CD8-positive, alpha-beta memory T cell (primary cell): ENCODE measurements at regions not wholly inside any gene's neighbourhood (a gene's known extent, or its start where the extent isn't known, plus 50 kb on each side); places are given as distances from the start of the nearest gene placed in this dataset.

Experiments
- CTCF ChIA-PET: fragments of 350-600 bp; sonication (Branson Sonifier 250); formaldehyde crosslinking; loops from one replicate; lab custom pipeline; 2021; ENCODE audit warnings: antibody characterized with exemption; lab: Charles Lee
- POLR2A ChIA-PET: fragments of 350-600 bp; sonication (Branson Sonifier 250); formaldehyde crosslinking; loops from one replicate; lab custom pipeline; 2021; ENCODE audit warnings: antibody characterized with exemption; lab: Charles Lee
- DNase-seq, 5 donors: peaks; one replicate each; pipeline versions ENCODE4 v3.0.0 to v3.0.0-alpha.2; 2020 to 2022; ENCODE audit warnings: mixed read lengths in 1 of 5
- H3K27ac ChIP-seq: one replicate; pipeline ENCODE4 v1.7.0; 2013; ENCODE audit warnings: low read depth, mild to moderate bottlenecking, low read length, moderate library complexity
- H3K27me3 ChIP-seq: 2 replicates; pipeline ENCODE4 v1.7.0; 2013; ENCODE audit warnings: low read length, mild to moderate bottlenecking; ENCODE audit not compliant: insufficient read depth, poor library complexity, severe bottlenecking
- H3K36me3 ChIP-seq: 2 replicates; pipeline ENCODE4 v1.7.0; 2013; ENCODE audit warnings: mild to moderate bottlenecking, low read length, moderate library complexity; ENCODE audit not compliant: insufficient read depth
- H3K4me1 ChIP-seq: 2 replicates; pipeline ENCODE4 v1.7.0; 2013; ENCODE audit warnings: mild to moderate bottlenecking, low read length, moderate library complexity; ENCODE audit not compliant: insufficient read depth
- H3K4me3 ChIP-seq: 2 replicates; pipeline ENCODE4 v1.7.0; 2013; ENCODE audit warnings: mild to moderate bottlenecking, low read length
- H3K9me3 ChIP-seq: 2 replicates; pipeline ENCODE4 v1.7.0; 2013; ENCODE audit warnings: mild to moderate bottlenecking, low read length
- H3K27ac Mint-ChIP-seq, 8 donors: one replicate each; pipeline ENCODE4 v1.8.0; 2020 to 2021; ENCODE audit warnings: mixed read lengths in 8 of 8, mild to moderate bottlenecking in 6 of 8, inconsistent platforms in 3 of 8, moderate library complexity in 3 of 8
- H3K27me3 Mint-ChIP-seq, 2 donors: one replicate each; pipeline ENCODE4 v1.8.0; 2020 to 2021; ENCODE audit warnings: mixed read lengths in 2 of 2, mild to moderate bottlenecking in 1 of 2, moderate library complexity in 1 of 2
- H3K36me3 Mint-ChIP-seq, 3 donors: one replicate each; pipeline ENCODE4 v1.8.0; 2020 to 2021; ENCODE audit warnings: mixed read lengths in 3 of 3, inconsistent platforms in 1 of 3, mild to moderate bottlenecking in 1 of 3
- H3K4me1 Mint-ChIP-seq, 3 donors: one replicate each; pipeline ENCODE4 v1.8.0; 2020 to 2021; ENCODE audit warnings: mixed read lengths in 3 of 3, inconsistent platforms in 1 of 3, mild to moderate bottlenecking in 1 of 3
- H3K4me3 Mint-ChIP-seq, 7 donors: one replicate each; pipeline ENCODE4 v1.8.0; 2020 to 2021; ENCODE audit warnings: mixed read lengths in 7 of 7, mild to moderate bottlenecking in 6 of 7, moderate library complexity in 4 of 7, inconsistent platforms in 2 of 7
- H3K9me3 Mint-ChIP-seq, 5 donors: one replicate each; pipeline ENCODE4 v1.8.0; 2020 to 2022; ENCODE audit warnings: mixed read lengths in 5 of 5, mild to moderate bottlenecking in 3 of 5, moderate library complexity in 2 of 5, inconsistent platforms in 1 of 5

DNA sequence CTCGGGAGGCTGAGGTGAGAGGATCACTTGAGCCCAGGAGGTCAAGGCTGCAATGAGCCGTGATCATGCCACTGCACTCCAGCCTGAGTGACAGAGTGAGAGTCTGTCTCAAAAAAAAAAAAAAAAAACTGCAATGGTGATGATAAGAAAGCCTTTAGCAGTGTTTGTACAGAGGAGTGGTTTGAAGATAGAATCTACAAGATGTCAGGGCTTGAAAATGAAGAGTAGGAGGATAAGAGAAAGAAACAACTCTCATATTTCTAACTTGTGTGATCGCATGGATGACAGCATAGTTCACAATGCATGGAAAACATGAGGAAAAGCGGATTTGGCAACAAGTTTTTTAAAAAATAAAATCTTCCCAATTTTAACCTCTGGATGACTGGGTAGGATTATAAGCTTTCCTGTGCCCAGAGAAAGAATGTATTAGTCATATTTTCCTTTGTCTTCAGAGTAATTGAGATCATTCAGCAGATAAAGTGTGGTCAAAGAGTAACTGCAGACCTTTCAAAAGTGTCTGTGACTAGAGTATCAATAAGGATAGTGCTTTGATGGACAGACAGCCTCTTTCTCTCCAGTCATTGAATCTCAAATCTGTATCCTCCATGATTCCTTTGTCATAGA is 328.1 kb downstream of the CASP12 start:
- Histone ChIP-seq H3K4me1 (no peaks in the 10 kb centered on the region), H3K27ac (no peak overlapping the region), H3K9me3 (no peaks in the 10 kb centered on the region), H3K4me3 (no peak overlapping the region), H3K36me3 (no peaks in the 10 kb centered on the region), H3K27me3 (no peaks in the 10 kb centered on the region)
- H3K27ac Mint-ChIP-seq = no peak overlapping the region
- H3K27me3 Mint-ChIP-seq = peaks cover 0 to 5% of the 10 kb centered on the region in 2 donors
- no peaks in the 10 kb centered on the region for H3K4me1 Mint-ChIP-seq
- H3K4me3 Mint-ChIP-seq = no peak overlapping the region
- H3K9me3 Mint-ChIP-seq = peaks cover 0 to 7% (median 3%) of the 10 kb centered on the region in 5 donors
- peaks cover 0 to 5% (median 0%) of the 10 kb centered on the region in 3 donors for H3K36me3 Mint-ChIP-seq
- CTCF ChIA-PET = no interaction called here
- POLR2A ChIA-PET = no interaction called here
- DNase-seq = no peak

DNA sequence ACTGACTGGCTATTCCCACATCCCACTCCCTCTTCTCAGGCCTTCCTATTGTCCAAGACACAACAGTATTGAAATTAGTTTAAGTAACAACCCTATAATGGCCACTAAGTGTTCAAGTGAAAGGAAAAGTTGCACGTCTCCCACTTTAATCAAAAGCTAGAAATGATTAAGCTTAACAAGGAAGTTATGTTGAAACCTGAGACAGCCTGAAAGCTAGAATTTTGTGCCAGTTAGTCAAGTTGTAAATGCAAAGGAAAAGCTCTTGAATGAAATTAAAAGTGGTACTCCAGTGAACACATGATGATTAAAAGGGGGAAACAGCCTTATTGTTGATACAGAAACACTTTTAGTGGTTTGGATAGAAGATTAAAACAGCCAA is 332.7 kb downstream of the CASP12 start:
- peaks cover 0 to 5% of the 10 kb centered on the region in 2 donors for H3K27me3 Mint-ChIP-seq
- Histone ChIP-seq H3K36me3 (no peaks in the 10 kb centered on the region), H3K9me3 (no peaks in the 10 kb centered on the region), H3K4me1 (no peaks in the 10 kb centered on the region), H3K4me3 (no peak overlapping the region), H3K27ac (no peak overlapping the region), H3K27me3 (no peaks in the 10 kb centered on the region)
- no peaks in the 10 kb centered on the region for H3K36me3 Mint-ChIP-seq
- H3K9me3 Mint-ChIP-seq = peaks cover 0 to 4% (median 3%) of the 10 kb centered on the region in 5 donors
- H3K4me1 Mint-ChIP-seq = no peaks in the 10 kb centered on the region
- H3K4me3 Mint-ChIP-seq = no peak overlapping the region
- no peak overlapping the region for H3K27ac Mint-ChIP-seq
- DNase-seq = no peak
- ChIA-PET CTCF (no interaction called here), POLR2A (no interaction called here)

DNA sequence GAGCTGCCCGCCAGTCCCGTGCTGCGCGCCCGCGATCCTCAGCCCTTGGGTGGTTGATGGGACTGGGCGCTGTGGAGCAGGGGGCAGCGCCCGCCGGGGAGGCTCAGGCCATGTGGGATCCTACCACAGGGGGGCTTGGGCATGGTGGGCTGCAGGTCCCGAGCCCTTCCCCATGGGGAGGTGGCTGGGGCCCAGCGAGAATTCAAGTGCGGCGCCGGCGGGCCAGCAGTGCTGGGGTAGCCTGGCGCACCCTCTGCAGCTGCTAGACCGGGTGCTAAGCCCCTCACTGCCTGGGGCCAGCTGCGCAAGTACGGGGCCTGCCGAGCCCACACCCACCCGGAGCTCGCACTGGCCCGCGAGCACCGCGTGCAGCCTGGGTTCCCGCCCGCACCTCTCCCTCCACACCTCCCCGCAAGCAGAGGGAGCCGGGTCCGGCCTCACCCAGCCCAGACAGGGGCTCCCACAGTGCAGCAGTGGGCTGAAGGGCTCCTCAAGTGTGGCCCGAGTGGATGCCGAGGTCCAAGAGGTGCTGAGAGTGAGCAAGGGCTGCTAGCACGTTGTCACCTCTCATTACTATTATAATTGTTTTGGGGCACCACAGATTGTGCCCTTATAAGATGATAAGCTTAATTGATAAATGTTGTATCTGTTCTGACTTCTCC is 333.2 kb downstream of the CASP12 start:
- Histone ChIP-seq H3K4me3 (no peak overlapping the region), H3K36me3 (no peaks in the 10 kb centered on the region), H3K27me3 (no peaks in the 10 kb centered on the region), H3K27ac (no peak overlapping the region), H3K4me1 (no peaks in the 10 kb centered on the region), H3K9me3 (no peaks in the 10 kb centered on the region)
- Mint-ChIP-seq H3K27me3 (peaks cover 0 to 5% of the 10 kb centered on the region in 2 donors), H3K9me3 (peaks cover 0 to 4% (median 3%) of the 10 kb centered on the region in 5 donors), H3K4me1 (no peaks in the 10 kb centered on the region), H3K27ac (no peak overlapping the region), H3K4me3 (no peak overlapping the region), H3K36me3 (no peaks in the 10 kb centered on the region)
- CTCF ChIA-PET = no interaction called here
- POLR2A ChIA-PET = no interaction called here
- DNase-seq = no peak

DNA sequence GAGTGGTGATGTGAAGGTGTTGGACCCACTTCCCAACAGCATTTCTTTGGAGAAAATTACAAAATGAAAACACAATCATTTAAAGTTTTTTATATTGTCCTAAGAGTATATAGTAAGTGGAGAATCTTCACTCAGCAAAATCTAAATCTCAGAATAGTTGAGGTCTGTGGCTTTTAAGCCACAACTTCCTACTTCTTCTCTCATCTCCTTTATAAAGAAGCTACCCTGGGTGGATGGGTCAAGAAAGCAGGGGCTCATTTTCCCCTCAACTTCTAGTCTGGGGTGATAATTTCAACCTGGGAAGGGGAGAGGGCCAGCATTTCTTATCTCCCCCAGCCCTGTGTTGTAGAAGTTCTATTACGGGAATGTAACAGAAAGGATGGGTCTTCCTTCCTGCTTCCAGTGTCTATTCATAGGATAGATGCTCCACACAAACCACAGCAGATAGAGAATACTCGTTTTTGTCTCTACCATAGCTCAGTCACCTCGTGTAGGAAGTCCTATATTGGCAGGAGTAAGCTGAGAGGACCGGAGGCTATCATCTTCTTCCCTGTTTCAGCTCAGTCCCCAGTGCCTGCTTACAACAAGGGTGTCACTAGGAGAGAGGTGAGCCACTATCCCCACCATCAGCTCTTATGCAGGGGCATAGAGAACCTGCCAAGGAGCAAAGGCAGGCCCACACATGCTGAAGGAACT is 341.5 kb downstream of the CASP12 start:
- no peaks in the 10 kb centered on the region for H3K27me3 ChIP-seq
- Mint-ChIP-seq H3K27ac (no peak overlapping the region), H3K36me3 (no peaks in the 10 kb centered on the region), H3K27me3 (peaks cover 8 to 16% of the 10 kb centered on the region in 2 donors), H3K4me3 (no peak overlapping the region), H3K4me1 (peaks cover 3 to 13% (median 11%) of the 10 kb centered on the region in 3 donors), H3K9me3 (no peaks in the 10 kb centered on the region)
- no peaks in the 10 kb centered on the region for H3K4me1 ChIP-seq
- DNase-seq = no peak
- ChIA-PET CTCF (no interaction called here), POLR2A (no interaction called here)
- H3K9me3 ChIP-seq = no peaks in the 10 kb centered on the region
- H3K27ac ChIP-seq = no peak overlapping the region
- no peaks in the 10 kb centered on the region for H3K36me3 ChIP-seq
- no peak overlapping the region for H3K4me3 ChIP-seq

DNA sequence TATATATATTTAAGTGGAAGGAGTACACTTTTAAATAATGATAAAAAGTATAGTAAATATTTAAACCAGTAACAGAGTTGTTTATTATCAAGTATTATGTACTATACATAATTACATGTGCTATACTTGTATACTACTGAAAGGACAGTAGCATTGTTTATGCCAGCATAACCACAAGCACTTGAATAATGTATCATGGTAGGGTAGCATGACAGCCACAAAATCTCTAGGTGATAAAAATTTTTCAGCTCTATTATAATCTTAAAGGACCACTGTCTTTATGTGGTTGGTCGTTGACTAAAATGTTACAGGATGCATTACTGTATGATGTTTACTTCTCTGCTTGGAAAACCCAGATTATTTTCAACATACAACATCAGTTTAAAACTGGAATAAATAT is 349.2 kb downstream of the CASP12 start:
- H3K4me1 Mint-ChIP-seq = peaks cover 0 to 7% (median 5%) of the 10 kb centered on the region in 3 donors
- Histone ChIP-seq H3K4me3 (no peak overlapping the region), H3K36me3 (no peaks in the 10 kb centered on the region), H3K4me1 (no peaks in the 10 kb centered on the region), H3K27me3 (no peaks in the 10 kb centered on the region), H3K9me3 (no peaks in the 10 kb centered on the region), H3K27ac (no peak overlapping the region)
- no peak overlapping the region for H3K4me3 Mint-ChIP-seq
- POLR2A ChIA-PET = no interaction called here
- CTCF ChIA-PET = no interaction called here
- peaks cover 0 to 4% of the 10 kb centered on the region in 2 donors for H3K27me3 Mint-ChIP-seq
- no peak overlapping the region for H3K27ac Mint-ChIP-seq
- no peak for DNase-seq
- no peaks in the 10 kb centered on the region for H3K36me3 Mint-ChIP-seq
- H3K9me3 Mint-ChIP-seq = no peaks in the 10 kb centered on the region

DNA sequence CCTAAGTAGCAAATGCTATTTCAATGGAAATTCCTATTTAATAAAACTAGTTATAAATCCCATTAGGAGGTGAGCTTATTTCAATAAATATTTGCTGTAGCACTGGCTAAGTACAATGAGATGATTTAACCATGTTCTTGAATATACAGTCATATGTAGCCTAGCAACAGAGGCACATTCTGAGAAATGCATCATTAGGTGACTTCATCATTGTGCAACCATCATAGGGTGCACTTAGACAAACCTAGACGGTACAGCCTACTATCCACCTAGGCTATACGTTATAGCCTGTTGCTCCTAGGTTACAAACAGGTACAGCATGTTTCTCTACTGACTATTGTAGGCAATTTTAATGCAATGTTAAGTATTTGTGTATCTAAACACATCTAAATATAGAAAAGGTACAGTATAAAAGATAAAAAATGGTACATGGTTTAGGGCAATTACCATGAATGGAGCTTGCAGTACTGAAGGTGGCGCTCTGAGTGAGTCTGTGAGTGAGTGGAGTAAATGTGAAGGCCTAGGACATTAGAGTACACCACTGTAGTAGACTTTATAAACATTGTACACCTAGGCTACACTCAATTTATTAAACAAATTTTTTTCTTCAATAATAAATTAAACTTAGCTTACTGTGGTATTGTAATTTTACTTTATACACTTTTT is 350.1 kb downstream of the CASP12 start:
- Histone ChIP-seq H3K27me3 (no peaks in the 10 kb centered on the region), H3K4me3 (no peak overlapping the region), H3K27ac (no peak overlapping the region), H3K4me1 (no peaks in the 10 kb centered on the region), H3K9me3 (no peaks in the 10 kb centered on the region), H3K36me3 (no peaks in the 10 kb centered on the region)
- Mint-ChIP-seq H3K36me3 (no peaks in the 10 kb centered on the region), H3K27me3 (peaks cover 0 to 4% of the 10 kb centered on the region in 2 donors), H3K27ac (no peak overlapping the region), H3K4me1 (peaks cover 0 to 7% (median 5%) of the 10 kb centered on the region in 3 donors), H3K9me3 (no peaks in the 10 kb centered on the region), H3K4me3 (no peak overlapping the region)
- POLR2A ChIA-PET = no interaction called here
- no peak for DNase-seq
- CTCF ChIA-PET = no interaction called here

DNA sequence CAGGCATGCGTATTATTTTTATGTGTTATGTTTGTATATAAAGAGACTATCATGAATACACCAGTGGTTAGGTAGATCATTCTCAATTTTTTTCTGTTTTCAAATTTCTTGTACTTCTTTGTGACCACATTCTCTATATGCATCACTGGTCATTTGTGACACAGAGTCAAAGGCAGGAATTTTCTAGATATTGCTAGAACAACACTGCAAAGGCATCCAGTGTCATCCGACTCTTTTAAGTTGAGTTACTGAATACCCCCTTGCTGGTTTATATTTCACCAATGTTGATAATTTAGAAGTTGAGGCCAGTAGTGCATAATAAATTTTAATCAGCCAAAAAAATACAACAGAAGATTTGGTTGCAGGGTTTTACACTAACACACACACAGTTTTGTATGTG is 351.8 kb downstream of the CASP12 start:
- no peak overlapping the region for H3K27ac ChIP-seq
- Mint-ChIP-seq H3K4me1 (no peaks in the 10 kb centered on the region), H3K27me3 (peaks cover 0 to 4% of the 10 kb centered on the region in 2 donors), H3K27ac (no peak overlapping the region), H3K9me3 (no peaks in the 10 kb centered on the region), H3K4me3 (no peak overlapping the region), H3K36me3 (no peaks in the 10 kb centered on the region)
- no peak overlapping the region for H3K4me3 ChIP-seq
- DNase-seq = no peak
- no peaks in the 10 kb centered on the region for H3K27me3 ChIP-seq
- H3K4me1 ChIP-seq = no peaks in the 10 kb centered on the region
- H3K9me3 ChIP-seq = no peaks in the 10 kb centered on the region
- ChIA-PET CTCF (no interaction called here), POLR2A (no interaction called here)
- no peaks in the 10 kb centered on the region for H3K36me3 ChIP-seq

DNA sequence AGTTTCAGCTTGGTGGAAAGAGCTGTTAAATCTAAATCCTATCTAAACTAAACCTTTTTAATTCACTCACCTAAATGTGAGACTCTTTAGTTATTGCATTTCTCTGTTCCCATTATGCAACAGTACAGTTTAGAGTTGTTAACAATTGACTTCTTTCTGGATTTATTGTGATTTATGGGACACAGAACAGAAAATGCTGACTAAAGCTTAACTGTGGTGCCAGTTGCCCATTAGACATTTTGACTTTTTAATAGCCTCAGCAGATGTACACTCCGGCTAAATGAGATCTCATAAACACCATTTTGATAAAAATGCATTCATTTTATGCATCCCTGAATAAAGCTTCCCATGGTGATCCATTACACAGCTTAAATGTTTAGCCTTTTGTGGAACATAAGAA is 356.6 kb downstream of the CASP12 start:
- H3K27me3 Mint-ChIP-seq = peaks cover 0 to 2% of the 10 kb centered on the region in 2 donors
- H3K27ac ChIP-seq = no peak overlapping the region
- no peak for DNase-seq
- H3K4me1 ChIP-seq = no peaks in the 10 kb centered on the region
- no peaks in the 10 kb centered on the region for H3K36me3 ChIP-seq
- H3K9me3 ChIP-seq = no peaks in the 10 kb centered on the region
- H3K27me3 ChIP-seq = no peaks in the 10 kb centered on the region
- no peaks in the 10 kb centered on the region for H3K4me1 Mint-ChIP-seq
- POLR2A ChIA-PET = no interaction called here
- no peaks in the 10 kb centered on the region for H3K9me3 Mint-ChIP-seq
- H3K4me3 ChIP-seq = no peak overlapping the region
- H3K36me3 Mint-ChIP-seq = no peaks in the 10 kb centered on the region
- H3K4me3 Mint-ChIP-seq = no peak overlapping the region
- CTCF ChIA-PET = no interaction called here
- H3K27ac Mint-ChIP-seq = no peak overlapping the region
